CD14-positive monocyte (primary cell): ENCODE measurements at regions not wholly inside any gene's neighbourhood (a gene's known extent, or its start where the extent isn't known, plus 50 kb on each side); places are given as distances from the start of the nearest gene placed in this dataset.

Experiments used
- DNase-seq, 3 donors: peaks; one replicate each; pipeline ENCODE4 v3.0.0-alpha.2; 2011 to 2022
- H2AFZ ChIP-seq: 2 replicates; pipeline ENCODE4 v1.6.0; 2012; ENCODE audit warnings: mild to moderate bottlenecking, low read depth, low read length, inconsistent platforms; ENCODE audit not compliant: insufficient read depth, poor library complexity, severe bottlenecking
- H3K27ac ChIP-seq, 2 donors: 1 replicate in 1 of 2; 2 replicates in 1 of 2; pipeline ENCODE4 v1.5.1; 2012 to 2013; ENCODE audit warnings: low read length in 2 of 2, control low read depth in 1 of 2, inconsistent platforms in 1 of 2, low read depth in 1 of 2, mild to moderate bottlenecking in 1 of 2
- H3K27me3 ChIP-seq, 2 donors: one replicate each; pipeline versions ENCODE4 v1.6.0 to v1.6.1; 2011 to 2013; ENCODE audit warnings: low read length in 2 of 2; ENCODE audit not compliant: control insufficient read depth in 2 of 2, insufficient read depth in 2 of 2
- H3K36me3 ChIP-seq, 2 donors: replicated peaks in 1 of 2; 1 replicate in 1 of 2; 2 replicates in 1 of 2; pipeline versions ENCODE4 v1.5.1 to v1.6.1; 2012 to 2013; ENCODE audit warnings: low read length in 2 of 2, control low read depth in 1 of 2, inconsistent platforms in 1 of 2, mild to moderate bottlenecking in 1 of 2; ENCODE audit not compliant: insufficient read depth in 2 of 2, control insufficient read depth in 1 of 2
- H3K4me1 ChIP-seq, 2 donors: 1 replicate in 1 of 2; 2 replicates in 1 of 2; pipeline versions ENCODE4 v1.5.1 to v1.6.1; 2012 to 2013; ENCODE audit warnings: low read length in 2 of 2, control low read depth in 1 of 2, inconsistent platforms in 1 of 2, mild to moderate bottlenecking in 1 of 2, moderate library complexity in 1 of 2; ENCODE audit not compliant: insufficient read depth in 2 of 2, control insufficient read depth in 1 of 2
- H3K4me2 ChIP-seq: replicated peaks from 2 replicates; pipeline ENCODE3; 2012; ENCODE audit warnings: low read length, moderate library complexity, mild to moderate bottlenecking; ENCODE audit not compliant: poor library complexity, severe bottlenecking; ENCODE audit errors: extremely low read depth
- H3K4me3 ChIP-seq, 3 experiments: fragments of 200-600 bp in 1 of 3; sonication (generic) in 1 of 3; replicated peaks in 1 of 3; 1 replicate in 2 of 3; 2 replicates in 1 of 3; pipeline ENCODE4 v1.5.1; 2011 to 2013; ENCODE audit warnings: low read length in 3 of 3, mild to moderate bottlenecking in 3 of 3, control low read depth in 2 of 3, low read depth in 2 of 3, inconsistent platforms in 1 of 3, moderate library complexity in 1 of 3
- H3K79me2 ChIP-seq: 2 replicates; pipeline ENCODE4 v1.6.0; 2012; ENCODE audit warnings: mild to moderate bottlenecking, control low read depth, inconsistent platforms, low read length, moderate library complexity; ENCODE audit not compliant: insufficient read depth
- H3K9ac ChIP-seq: 2 replicates; pipeline ENCODE4 v1.6.0; 2017; ENCODE audit warnings: low read length, mild to moderate bottlenecking; ENCODE audit not compliant: insufficient read depth, poor library complexity, severe bottlenecking
- H3K9me3 ChIP-seq, 2 donors: replicated peaks in 1 of 2; 1 replicate in 1 of 2; 2 replicates in 1 of 2; pipeline versions ENCODE4 v1.5.1 to v1.6.1; 2012 to 2013; ENCODE audit warnings: low read length in 2 of 2, control low read depth in 1 of 2; ENCODE audit not compliant: control insufficient read depth in 1 of 2, insufficient read depth in 1 of 2
- H4K20me1 ChIP-seq: 2 replicates; pipeline ENCODE4 v1.6.0; 2012; ENCODE audit warnings: mild to moderate bottlenecking, low read length, control low read depth, moderate library complexity; ENCODE audit not compliant: insufficient read depth
- H3K27ac Mint-ChIP-seq, 7 donors: one replicate each; pipeline ENCODE4 v1.8.0; 2020; ENCODE audit warnings: mild to moderate bottlenecking in 7 of 7, mixed read lengths in 7 of 7, moderate library complexity in 6 of 7, inconsistent platforms in 2 of 7
- H3K27me3 Mint-ChIP-seq, 3 donors: one replicate each; pipeline ENCODE4 v1.8.0; 2021 to 2022; ENCODE audit warnings: low read depth in 3 of 3, mild to moderate bottlenecking in 3 of 3, mixed read lengths in 3 of 3, moderate library complexity in 3 of 3, inconsistent platforms in 1 of 3
- H3K36me3 Mint-ChIP-seq, 2 donors: one replicate each; pipeline ENCODE4 v1.8.0; 2020; ENCODE audit warnings: mixed read lengths in 2 of 2, inconsistent platforms in 1 of 2, mild to moderate bottlenecking in 1 of 2
- H3K4me1 Mint-ChIP-seq: one replicate; pipeline ENCODE4 v1.8.0; 2020; ENCODE audit warnings: mild to moderate bottlenecking, mixed read lengths
- H3K4me3 Mint-ChIP-seq, 2 donors: one replicate each; pipeline ENCODE4 v1.8.0; 2020; ENCODE audit warnings: mild to moderate bottlenecking in 2 of 2, mixed read lengths in 2 of 2, moderate library complexity in 1 of 2
- H3K9me3 Mint-ChIP-seq, 7 donors: one replicate each; pipeline ENCODE4 v1.8.0; 2020 to 2022; ENCODE audit warnings: mixed read lengths in 7 of 7, mild to moderate bottlenecking in 6 of 7, moderate library complexity in 6 of 7, inconsistent platforms in 2 of 7
- WGBS: methylation state at CpG from one replicate; pipeline ENCODE4 v1.1.5; 2013; ENCODE audit warnings: missing lambda C conversion rate; ENCODE audit not compliant: insufficient coverage; 5-methylcytosine and 5-hydroxymethylcytosine counted together
- intact Hi-C, 2 donors: fragments of 100-400 bp; cut with micrococcal nuclease; formaldehyde crosslinking; loops; one replicate each; pipeline versions ENCODE4 v1.15.0 to v1.15.1; 2023
- TF ChIP-seq, protein P1 (sequence below): fragments of 200-600 bp; IDR thresholded peaks from one replicate; pipeline ENCODE4 v1.8.0; 2022; ENCODE audit warnings: antibody characterized with exemption, mild to moderate bottlenecking

DNA sequence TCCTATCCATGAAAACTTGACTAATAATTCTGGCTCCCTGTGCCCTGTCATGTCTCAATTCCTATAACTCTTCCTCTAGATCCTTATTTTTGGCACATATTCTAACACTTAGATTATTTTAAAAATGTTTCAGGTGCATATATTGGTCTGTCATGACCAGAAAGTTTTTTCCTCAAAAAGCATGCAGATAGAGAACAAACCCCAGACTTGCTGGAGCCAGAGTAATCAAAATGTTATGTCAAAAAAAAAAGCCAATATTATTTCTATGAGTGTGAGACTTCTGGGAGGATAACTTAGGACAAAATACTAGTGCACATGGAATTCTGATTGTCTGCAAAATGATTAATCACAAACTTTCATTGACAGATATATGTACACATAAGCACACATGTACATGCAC lies 135.1 kb upstream of the MROH9 start:
- Histone ChIP-seq H3K27ac (no peak overlapping the region), H3K79me2 (no peaks in the 10 kb centered on the region), H2AFZ (no peak overlapping the region), H3K27me3 (no peaks in the 10 kb centered on the region), H3K4me1 (no peaks in the 10 kb centered on the region), H3K9ac (no peak overlapping the region), H4K20me1 (no peaks in the 10 kb centered on the region), H3K9me3 (no peaks in the 10 kb centered on the region), H3K4me3 (no peak overlapping the region), H3K36me3 (no peaks in the 10 kb centered on the region), H3K4me2 (no peak overlapping the region)
- TF ChIP-seq, protein P1, sequence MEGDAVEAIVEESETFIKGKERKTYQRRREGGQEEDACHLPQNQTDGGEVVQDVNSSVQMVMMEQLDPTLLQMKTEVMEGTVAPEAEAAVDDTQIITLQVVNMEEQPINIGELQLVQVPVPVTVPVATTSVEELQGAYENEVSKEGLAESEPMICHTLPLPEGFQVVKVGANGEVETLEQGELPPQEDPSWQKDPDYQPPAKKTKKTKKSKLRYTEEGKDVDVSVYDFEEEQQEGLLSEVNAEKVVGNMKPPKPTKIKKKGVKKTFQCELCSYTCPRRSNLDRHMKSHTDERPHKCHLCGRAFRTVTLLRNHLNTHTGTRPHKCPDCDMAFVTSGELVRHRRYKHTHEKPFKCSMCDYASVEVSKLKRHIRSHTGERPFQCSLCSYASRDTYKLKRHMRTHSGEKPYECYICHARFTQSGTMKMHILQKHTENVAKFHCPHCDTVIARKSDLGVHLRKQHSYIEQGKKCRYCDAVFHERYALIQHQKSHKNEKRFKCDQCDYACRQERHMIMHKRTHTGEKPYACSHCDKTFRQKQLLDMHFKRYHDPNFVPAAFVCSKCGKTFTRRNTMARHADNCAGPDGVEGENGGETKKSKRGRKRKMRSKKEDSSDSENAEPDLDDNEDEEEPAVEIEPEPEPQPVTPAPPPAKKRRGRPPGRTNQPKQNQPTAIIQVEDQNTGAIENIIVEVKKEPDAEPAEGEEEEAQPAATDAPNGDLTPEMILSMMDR = no peak
- Mint-ChIP-seq H3K4me1 (no peaks in the 10 kb centered on the region), H3K36me3 (no peaks in the 10 kb centered on the region), H3K27me3 (no peaks in the 10 kb centered on the region), H3K9me3 (peaks cover 0 to 1% (median 0%) of the 10 kb centered on the region in 7 donors), H3K4me3 (no peak overlapping the region), H3K27ac (no peak overlapping the region)
- intact Hi-C loops = no loop called here
- no peak for DNase-seq

DNA sequence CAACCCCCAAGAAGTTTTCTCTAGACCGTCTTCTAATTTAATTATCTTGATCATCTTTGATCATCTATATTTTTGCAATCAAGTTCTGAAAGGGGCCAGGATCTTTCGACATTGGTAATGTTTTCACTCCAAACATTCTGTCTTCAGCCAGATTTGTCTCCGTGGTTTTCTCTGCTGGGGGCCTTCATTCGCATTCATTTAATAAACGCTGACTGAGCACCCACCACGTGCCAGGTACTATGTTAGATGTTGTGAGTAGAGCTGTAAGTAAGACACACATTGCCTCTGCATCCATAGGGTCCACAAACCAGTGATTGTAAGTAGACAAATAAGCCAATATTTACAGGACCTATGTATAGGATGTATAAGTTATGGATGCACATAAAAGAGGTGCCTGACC lies 134.5 kb upstream of the MROH9 start:
- Histone ChIP-seq H4K20me1 (no peaks in the 10 kb centered on the region), H3K9ac (no peak overlapping the region), H3K79me2 (no peaks in the 10 kb centered on the region), H3K4me3 (no peak overlapping the region), H3K4me2 (no peak overlapping the region), H3K4me1 (no peaks in the 10 kb centered on the region), H3K27me3 (no peaks in the 10 kb centered on the region), H2AFZ (no peak overlapping the region), H3K9me3 (no peaks in the 10 kb centered on the region), H3K27ac (no peak overlapping the region), H3K36me3 (no peaks in the 10 kb centered on the region)
- H3K27ac Mint-ChIP-seq = no peak overlapping the region
- H3K4me3 Mint-ChIP-seq = no peak overlapping the region
- DNase-seq = no peak
- intact Hi-C loops = no loop called here
- peaks cover 0 to 1% (median 0%) of the 10 kb centered on the region in 7 donors for H3K9me3 Mint-ChIP-seq
- no peaks in the 10 kb centered on the region for H3K27me3 Mint-ChIP-seq
- H3K36me3 Mint-ChIP-seq = no peaks in the 10 kb centered on the region
- WGBS = no CpG with 5 or more reads among the region's 6 CpGs
- TF ChIP-seq, protein P1 = no peak
- no peaks in the 10 kb centered on the region for H3K4me1 Mint-ChIP-seq
